ENCODE measurements at regions not wholly inside any gene's neighbourhood (a gene's known extent, or its start where the extent isn't known, plus 50 kb on each side); places are given as distances from the start of the nearest gene placed in this dataset.

GRCh38 chr10:44313761-44314165 is 71.1 kb downstream of the CXCL12 start:
- no peak for ATAC-seq (ENCODE audit: low read depth)
- H3K4me1 ChIP-seq (ENCODE audit: insufficient read depth, poor library complexity, severe bottlenecking): no peaks in the 10 kb centered on the region
- DNase-seq (ENCODE audit: low spot score): no peak
- no peak for TF ChIP-seq CTCF (IDR thresholded peaks at IDR 0.05; ENCODE audit: poor library complexity, severe bottlenecking)
- no peaks in the 10 kb centered on the region for H3K9me3 ChIP-seq (ENCODE audit: severe bottlenecking)
- no peak overlapping the region for H3K4me3 ChIP-seq (ENCODE audit: severe bottlenecking)
- H3K36me3 ChIP-seq (ENCODE audit: low read depth): no peaks in the 10 kb centered on the region
- no peaks in the 10 kb centered on the region for H3K27me3 ChIP-seq (ENCODE audit: insufficient read depth, poor library complexity, severe bottlenecking)
- H3K27ac ChIP-seq (ENCODE audit: poor library complexity, severe bottlenecking): no peak overlapping the region

- no peaks in the 10 kb centered on the region for H3K9me3 ChIP-seq (ENCODE audit: severe bottlenecking)
- DNase-seq (ENCODE audit: low spot score) (no peak), ATAC-seq (ENCODE audit: low read depth) (no peak)
- H3K4me3 ChIP-seq (ENCODE audit: severe bottlenecking): no peak overlapping the region
- no peaks in the 10 kb centered on the region for H3K27me3 ChIP-seq (ENCODE audit: insufficient read depth, poor library complexity, severe bottlenecking)
- no peak for TF ChIP-seq CTCF (IDR thresholded peaks at IDR 0.05; ENCODE audit: poor library complexity, severe bottlenecking)
- no peaks in the 10 kb centered on the region for H3K36me3 ChIP-seq (ENCODE audit: low read depth)
- H3K4me1 ChIP-seq (ENCODE audit: insufficient read depth, poor library complexity, severe bottlenecking): no peaks in the 10 kb centered on the region
- H3K27ac ChIP-seq (ENCODE audit: poor library complexity, severe bottlenecking): no peak overlapping the region
Measured at GRCh38 chr10:44312401-44312800, 72.5 kb downstream of the CXCL12 start.

- Histone ChIP-seq H3K36me3 (ENCODE audit: low read depth) (no peaks in the 10 kb centered on the region), H3K27ac (ENCODE audit: poor library complexity, severe bottlenecking) (no peak overlapping the region), H3K27me3 (ENCODE audit: insufficient read depth, poor library complexity, severe bottlenecking) (no peaks in the 10 kb centered on the region), H3K4me3 (ENCODE audit: severe bottlenecking) (no peak overlapping the region), H3K4me1 (ENCODE audit: insufficient read depth, poor library complexity, severe bottlenecking) (no peaks in the 10 kb centered on the region), H3K9me3 (ENCODE audit: severe bottlenecking) (no peaks in the 10 kb centered on the region)
- TF ChIP-seq CTCF (IDR thresholded peaks at IDR 0.05; ENCODE audit: poor library complexity, severe bottlenecking): no peak
- no peak for ATAC-seq (ENCODE audit: low read depth)
- DNase-seq (ENCODE audit: low spot score): no peak
Measured at GRCh38 chr10:44311563-44312051, 73.3 kb downstream of the CXCL12 start.

GRCh38 chr10:44310762-44311562 is 73.9 kb downstream of the CXCL12 start:
- H3K4me1 ChIP-seq (ENCODE audit: insufficient read depth, poor library complexity, severe bottlenecking): no peaks in the 10 kb centered on the region

More at GRCh38 chr10:44310762-44311562, 73.9 kb downstream of the CXCL12 start:
- H3K9me3 ChIP-seq (ENCODE audit: severe bottlenecking): no peaks in the 10 kb centered on the region
- H3K27ac ChIP-seq (ENCODE audit: poor library complexity, severe bottlenecking): no peak overlapping the region
- no peak overlapping the region for H3K4me3 ChIP-seq (ENCODE audit: severe bottlenecking)
- H3K36me3 ChIP-seq (ENCODE audit: low read depth): no peaks in the 10 kb centered on the region
- TF ChIP-seq CTCF (IDR thresholded peaks at IDR 0.05; ENCODE audit: poor library complexity, severe bottlenecking): peak; percentile 71
- no peaks in the 10 kb centered on the region for H3K27me3 ChIP-seq (ENCODE audit: insufficient read depth, poor library complexity, severe bottlenecking)
- DNase-seq (ENCODE audit: low spot score): no peak
- ATAC-seq (ENCODE audit: low read depth): peak; percentile 75

All from RWPE2 (cell line).